HG03196 (cell line): ENCODE measurements at regions not wholly inside any gene's neighbourhood (a gene's known extent, or its start where the extent isn't known, plus 50 kb on each side); places are given as distances from the start of the nearest gene placed in this dataset.
"Not testable (repeated sequence)": the region's sequence is repeated elsewhere in the genome, so short reads cannot be mapped to it uniquely, and the experiment has no call there.

Experiments used
- ATAC-seq: cut with Tn5 transposase; IDR thresholded peaks from one replicate; pipeline ENCODE4 v1.9.1; 2021; ENCODE audit not compliant: unreplicated experiment

- no peak for ATAC-seq
These were observed 827.3 kb upstream of the NRXN1 start for GRCh38 chr2:51859260-51859659.

- ATAC-seq = no peak
These were observed 823.8 kb upstream of the NRXN1 start for GRCh38 chr2:51855683-51856082.

GRCh38 chr2:51846796-51847195 is 814.9 kb upstream of the NRXN1 start:
- ATAC-seq = no peak

- no peak for ATAC-seq
These were observed 814.1 kb upstream of the NRXN1 start for GRCh38 chr2:51846018-51846417.

GRCh38 chr2:51844596-51844995 is 812.7 kb upstream of the NRXN1 start:
- no peak for ATAC-seq

GRCh38 chr2:51829477-51829876 is 797.5 kb upstream of the NRXN1 start:
- ATAC-seq = no peak

DNA sequence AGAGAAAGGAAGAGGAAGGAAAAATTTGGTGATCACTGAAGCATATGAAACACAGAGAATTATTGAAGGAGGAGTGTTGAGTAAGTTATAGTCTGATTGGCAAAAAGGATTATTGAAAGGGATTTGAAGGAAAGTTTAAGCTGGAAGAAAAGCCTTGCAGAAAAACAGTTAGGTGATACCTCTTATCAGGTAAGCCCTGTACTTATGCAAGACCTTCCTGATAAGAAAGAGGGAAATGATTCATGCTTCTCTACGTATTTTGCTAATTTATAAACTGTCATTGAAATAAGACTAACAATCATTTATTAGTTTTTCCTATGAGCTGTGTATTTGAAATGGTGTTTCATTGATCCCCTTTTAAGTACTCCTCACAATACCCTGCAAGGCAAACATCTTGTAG is 793.9 kb upstream of the NRXN1 start:
- ATAC-seq = no peak

DNA sequence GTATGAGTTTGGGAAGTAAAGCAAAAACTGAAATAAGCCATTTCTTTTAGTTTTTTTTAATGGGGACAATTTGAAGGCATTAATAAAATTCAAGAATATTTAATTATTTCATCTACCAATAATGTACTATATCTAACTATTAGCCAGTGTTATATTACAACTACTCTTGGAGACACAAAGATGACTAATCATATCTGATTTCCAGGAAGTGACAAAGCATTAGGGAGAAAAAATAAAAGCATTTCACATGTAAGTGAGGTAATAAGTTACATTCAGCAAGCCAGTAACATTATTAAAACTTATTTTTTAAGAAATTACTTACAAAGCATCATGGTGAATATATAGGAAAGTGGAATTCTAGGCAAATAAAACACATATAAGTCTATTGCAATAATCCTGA is 781.3 kb upstream of the NRXN1 start:
- ATAC-seq = no peak

GRCh38 chr2:51812138-51812866 is 780.4 kb upstream of the NRXN1 start:
- no peak for ATAC-seq

DNA sequence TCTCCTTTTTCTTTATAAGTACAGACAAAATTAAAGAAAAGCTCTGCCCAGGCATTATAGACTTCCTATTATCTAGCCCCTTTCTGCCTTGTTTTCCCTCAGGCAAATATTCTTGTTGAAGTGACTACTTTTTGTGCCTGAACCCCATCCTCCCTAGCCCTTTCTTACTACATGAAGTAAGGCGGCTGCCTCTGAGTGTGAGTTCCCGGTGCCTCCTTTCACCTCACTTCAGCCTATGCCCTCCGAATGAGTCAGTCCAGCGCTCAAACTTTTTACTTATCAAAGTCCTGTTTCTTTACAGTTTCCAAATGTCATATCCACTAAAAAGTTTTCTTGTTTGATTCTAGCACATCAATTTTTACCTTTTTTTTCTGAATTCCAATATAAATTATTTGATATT is 778.3 kb upstream of the NRXN1 start:
- ATAC-seq = no peak

- no peak for ATAC-seq
These were observed 775.3 kb upstream of the NRXN1 start for GRCh38 chr2:51807229-51807628.

DNA sequence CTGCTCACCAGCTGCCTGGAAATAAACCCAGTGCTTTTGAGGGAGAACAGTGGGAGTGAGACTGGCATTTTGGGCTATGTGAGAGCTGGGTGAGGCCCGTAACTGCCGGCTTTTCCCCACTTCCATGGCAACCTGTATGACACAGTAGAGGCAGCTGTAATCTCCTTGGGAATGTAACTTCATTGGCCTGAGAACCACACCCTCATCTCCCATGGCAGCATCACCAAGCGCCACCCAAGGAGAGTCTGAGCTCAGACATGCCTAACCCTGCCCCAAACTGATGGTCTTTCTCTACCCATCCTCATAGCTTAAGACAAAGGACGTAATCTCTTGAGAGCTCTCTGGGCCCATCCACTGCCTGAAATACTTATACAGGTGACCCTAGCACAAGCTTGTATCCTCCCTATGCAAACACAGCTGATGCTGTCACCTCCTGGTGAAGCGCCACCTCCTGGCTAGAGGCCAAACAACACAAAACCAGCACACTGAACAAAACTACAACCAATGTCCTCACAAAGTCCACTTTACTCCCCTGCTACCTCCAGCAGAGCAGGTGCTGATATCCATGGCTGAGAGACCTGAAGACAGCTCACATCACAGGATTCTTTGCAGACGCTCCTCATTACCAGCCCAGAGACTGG is 763.4 kb upstream of the NRXN1 start:
- no peak for ATAC-seq

DNA sequence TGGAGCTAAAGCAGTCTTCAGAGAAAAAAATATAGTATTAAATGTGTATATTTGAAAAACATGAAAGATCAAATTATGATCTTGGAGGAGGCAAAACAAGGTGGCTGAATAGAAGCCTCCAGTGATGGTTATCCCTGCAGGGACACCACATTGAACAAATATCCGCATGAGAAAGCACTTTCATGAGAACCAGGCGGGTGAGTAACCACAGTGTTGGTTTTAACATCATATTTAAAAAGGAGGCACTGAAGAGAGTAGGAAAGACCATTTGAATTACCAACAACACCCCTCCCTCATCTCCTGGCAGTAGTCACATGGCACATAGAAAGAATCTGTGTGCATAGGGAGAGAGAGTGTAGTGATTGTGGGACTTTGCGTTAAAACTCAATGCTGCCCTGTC is 759.6 kb upstream of the NRXN1 start:
- ATAC-seq = no peak

- no peak for ATAC-seq
These were observed 758.9 kb upstream of the NRXN1 start for GRCh38 chr2:51790854-51791253.

DNA sequence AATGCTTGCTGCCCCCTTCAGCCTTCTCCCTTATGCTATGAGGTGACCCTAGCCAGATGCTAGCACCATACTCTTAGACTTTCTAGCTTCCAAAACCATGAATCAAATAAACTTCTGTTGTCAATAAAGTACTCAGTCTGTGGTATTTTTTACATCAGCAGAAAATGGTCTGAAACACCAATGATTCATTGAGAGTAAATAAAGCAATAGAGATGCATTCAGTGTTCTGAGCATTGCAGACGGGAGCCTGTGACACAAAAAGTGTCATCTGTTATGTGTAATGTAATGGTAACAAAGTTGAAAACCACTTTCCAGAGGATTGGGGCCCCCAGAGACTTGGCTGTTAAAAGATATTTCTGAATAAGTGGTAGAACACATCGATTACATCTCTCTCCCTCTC is 758.0 kb upstream of the NRXN1 start:
- ATAC-seq = no peak

- ATAC-seq = no peak
These were observed 751.2 kb upstream of the NRXN1 start for GRCh38 chr2:51782921-51783765.

- no peak for ATAC-seq
These were observed 749.8 kb upstream of the NRXN1 start for GRCh38 chr2:51781691-51782090.

GRCh38 chr2:51780353-51780752 is 748.4 kb upstream of the NRXN1 start:
- ATAC-seq = no peak

DNA sequence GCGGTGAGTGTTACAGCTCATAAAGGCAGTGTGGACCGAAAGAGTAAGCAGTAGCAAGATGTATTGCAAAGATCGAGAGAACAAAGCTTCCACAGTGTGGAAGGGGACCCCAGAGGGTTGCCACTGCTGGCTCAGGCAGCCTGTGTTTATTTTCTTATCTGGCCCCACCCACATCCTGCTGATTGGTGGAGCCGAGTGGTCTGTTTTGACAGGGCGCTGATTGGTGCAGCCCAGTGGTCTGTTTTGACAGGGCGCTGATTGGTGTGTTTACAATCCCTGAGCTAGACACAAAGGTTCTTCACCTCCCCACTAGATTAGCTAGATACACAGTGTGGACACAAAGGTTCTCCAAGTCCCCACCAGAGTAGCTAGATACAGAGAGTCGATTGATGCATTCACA is 747.8 kb upstream of the NRXN1 start:
- not testable (repeated sequence) for ATAC-seq

- no peak for ATAC-seq
These were observed 746.9 kb upstream of the NRXN1 start for GRCh38 chr2:51778806-51779205.

GRCh38 chr2:51774606-51775005 is 742.7 kb upstream of the NRXN1 start:
- ATAC-seq = not testable (repeated sequence)

GRCh38 chr2:51760441-51760840 is 728.5 kb upstream of the NRXN1 start:
- ATAC-seq = no peak
